ENCODE measurements at regions not wholly inside any gene's neighbourhood (a gene's known extent, or its start where the extent isn't known, plus 50 kb on each side); places are given as distances from the start of the nearest gene placed in this dataset.

- DNase-seq (ENCODE audit: low spot score), result no peak
- no peak for TF ChIP-seq CTCF (IDR thresholded peaks at IDR 0.05; ENCODE audit: extremely low read depth, missing control alignments)
Observed at GRCh38 chr11:129574431-129574830, 198.8 kb downstream of the BARX2 start.

- DNase-seq (ENCODE audit: low spot score), result no peak
- no peak for TF ChIP-seq CTCF (IDR thresholded peaks at IDR 0.05; ENCODE audit: extremely low read depth, missing control alignments)
Observed at GRCh38 chr11:129576652-129577051, 201.0 kb downstream of the BARX2 start.

- no peak for TF ChIP-seq CTCF (IDR thresholded peaks at IDR 0.05; ENCODE audit: extremely low read depth, missing control alignments)
Observed at GRCh38 chr11:129578006-129578405, 202.4 kb downstream of the BARX2 start.

GRCh38 chr11:129580278-129580677 lies 204.6 kb downstream of the BARX2 start:
- no peak for DNase-seq (ENCODE audit: low spot score)
- TF ChIP-seq CTCF (IDR thresholded peaks at IDR 0.05; ENCODE audit: extremely low read depth, missing control alignments), result no peak

More at GRCh38 chr11:129578006-129578405, 202.4 kb downstream of the BARX2 start:
- no peak for DNase-seq (ENCODE audit: low spot score)

GRCh38 chr11:129584316-129584715 lies 208.7 kb downstream of the BARX2 start:
- no peak for DNase-seq (ENCODE audit: low spot score)
- TF ChIP-seq CTCF (IDR thresholded peaks at IDR 0.05; ENCODE audit: extremely low read depth, missing control alignments), result no peak

GRCh38 chr11:129589190-129589860 lies 213.7 kb downstream of the BARX2 start:
- no peak for DNase-seq (ENCODE audit: low spot score)
- TF ChIP-seq CTCF (IDR thresholded peaks at IDR 0.05; ENCODE audit: extremely low read depth, missing control alignments), result no peak

- DNase-seq (ENCODE audit: low spot score), result no peak
- no peak for TF ChIP-seq CTCF (IDR thresholded peaks at IDR 0.05; ENCODE audit: extremely low read depth, missing control alignments)
Observed at GRCh38 chr11:129590030-129590752, 214.5 kb downstream of the BARX2 start.

Data from GM20000 (cell line).